ENCODE measurements at regions not wholly inside any gene's neighbourhood (a gene's known extent, or its start where the extent isn't known, plus 50 kb on each side); places are given as distances from the start of the nearest gene placed in this dataset.

GRCh38 chr5:21432646-21433045, 1420.5 kb downstream of the CDH12 start:
- TF ChIP-seq POLR2A (IDR thresholded peaks at IDR 0.05) (no peak), CTCF (IDR thresholded peaks at IDR 0.05) (no peak), POLR2AphosphoS5 (IDR thresholded peaks at IDR 0.05) (no peak)

Data from suprapubic skin (tissue), 4 donors.